GM18858 (cell line): ENCODE measurements at regions not wholly inside any gene's neighbourhood (a gene's known extent, or its start where the extent isn't known, plus 50 kb on each side); places are given as distances from the start of the nearest gene placed in this dataset.

Source experiments
- ATAC-seq: cut with Tn5 transposase; IDR thresholded peaks from one replicate; pipeline ENCODE4 v1.9.1; 2021; ENCODE audit not compliant: unreplicated experiment

- no peak for ATAC-seq
Observed at GRCh38 chr19:28224441-28224840, 988.5 kb downstream of the UQCRFS1 start.

- ATAC-seq: no peak
Observed at GRCh38 chr19:28221736-28222135, 991.2 kb downstream of the UQCRFS1 start.

- no peak for ATAC-seq
Observed at GRCh38 chr19:28218728-28219127, 994.2 kb downstream of the UQCRFS1 start.

- ATAC-seq: no peak
Observed at GRCh38 chr19:28217022-28217421, 995.9 kb downstream of the UQCRFS1 start.

- ATAC-seq: no peak
Observed at GRCh38 chr19:28213470-28214082, 999.4 kb downstream of the UQCRFS1 start.

DNA sequence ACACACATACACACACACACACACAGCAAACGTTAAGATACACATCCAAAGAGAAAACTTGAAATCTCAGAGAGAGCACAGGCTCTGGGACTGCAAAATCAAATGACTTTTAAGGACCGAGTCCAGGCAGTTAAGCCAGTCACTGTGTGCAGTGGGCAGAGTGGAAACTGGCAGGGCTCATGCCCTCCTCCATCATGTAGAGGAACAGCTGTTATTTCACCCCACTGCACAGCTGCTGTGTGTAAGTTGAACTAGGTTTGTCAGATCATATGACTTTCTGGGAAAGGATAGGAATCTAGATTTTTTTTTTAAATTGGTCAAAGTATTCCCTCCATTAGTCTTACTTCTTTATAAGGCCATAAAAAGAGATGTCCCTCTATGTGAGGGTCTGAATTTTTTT is 1002.1 kb downstream of the UQCRFS1 start:
- ATAC-seq: no peak

- no peak for ATAC-seq
Observed at GRCh38 chr19:28208745-28209144, 1004.2 kb downstream of the UQCRFS1 start.

DNA sequence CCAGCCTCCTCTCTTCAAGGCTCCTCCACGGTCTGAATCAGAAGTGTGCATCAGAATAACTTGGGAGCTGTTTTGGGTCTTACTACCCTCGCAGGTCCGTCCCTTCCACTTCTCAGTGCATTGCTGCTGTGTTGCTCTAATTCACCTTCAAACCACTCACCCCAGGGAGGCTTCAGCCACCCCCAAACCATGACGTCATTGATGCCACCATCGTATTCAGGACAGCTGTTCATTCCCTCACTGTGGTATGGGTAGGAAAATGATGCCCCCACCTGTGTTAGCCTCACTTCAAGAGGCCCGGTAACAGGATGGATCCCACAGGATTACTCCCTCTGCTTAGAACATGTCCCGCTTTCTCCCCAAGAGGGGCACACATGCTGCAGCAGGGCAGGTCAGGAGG is 1005.7 kb downstream of the UQCRFS1 start:
- no peak for ATAC-seq

DNA sequence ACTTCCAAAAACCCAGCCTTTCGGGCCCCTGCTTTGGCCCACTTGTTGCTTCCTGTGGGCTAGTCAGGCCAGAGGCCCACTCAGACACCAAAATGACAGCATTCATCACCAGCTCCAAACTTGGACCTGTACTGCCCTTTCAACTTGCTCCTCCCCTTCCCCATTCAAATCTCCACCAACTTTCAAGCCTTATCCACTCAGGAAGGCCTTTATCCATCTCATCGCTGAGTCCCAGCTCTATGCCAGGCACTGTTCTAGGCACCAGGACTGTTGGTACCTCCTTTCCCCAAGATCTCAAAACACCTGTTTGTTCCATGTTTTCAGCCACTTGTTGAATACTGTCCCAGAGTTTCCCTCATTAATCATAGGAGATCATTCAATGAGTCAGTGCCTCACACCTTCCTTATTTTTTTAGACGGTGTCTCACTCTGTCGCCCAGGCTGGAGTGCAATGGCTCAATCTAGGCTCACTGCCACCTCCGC is 1011.4 kb downstream of the UQCRFS1 start:
- ATAC-seq: no peak

- ATAC-seq: no peak
Observed at GRCh38 chr19:28199323-28199722, 1013.6 kb downstream of the UQCRFS1 start.

- no peak for ATAC-seq
Observed at GRCh38 chr19:28196961-28197360, 1016.0 kb downstream of the UQCRFS1 start.

DNA sequence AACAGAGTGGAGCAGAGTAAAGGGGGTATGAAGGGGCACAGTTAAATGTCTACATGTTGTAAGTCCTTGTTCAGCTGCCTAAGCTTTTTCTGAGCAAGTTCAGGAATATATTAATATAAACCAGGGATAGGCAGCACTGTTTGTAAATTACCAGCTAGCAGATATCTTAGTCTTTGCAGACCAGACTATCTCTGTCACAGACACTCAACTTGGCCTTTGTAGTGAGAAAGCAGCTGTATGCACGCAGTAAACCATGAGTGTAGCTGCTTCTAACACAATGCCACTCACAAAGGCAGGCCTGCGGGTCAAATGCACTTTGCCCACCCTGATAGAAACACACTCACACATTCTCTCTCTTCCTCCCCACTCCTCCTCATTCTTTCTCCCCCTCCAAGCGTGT is 1016.9 kb downstream of the UQCRFS1 start:
- ATAC-seq: no peak

- ATAC-seq: no peak
Observed at GRCh38 chr19:28185646-28186045, 1027.3 kb downstream of the UQCRFS1 start.

DNA sequence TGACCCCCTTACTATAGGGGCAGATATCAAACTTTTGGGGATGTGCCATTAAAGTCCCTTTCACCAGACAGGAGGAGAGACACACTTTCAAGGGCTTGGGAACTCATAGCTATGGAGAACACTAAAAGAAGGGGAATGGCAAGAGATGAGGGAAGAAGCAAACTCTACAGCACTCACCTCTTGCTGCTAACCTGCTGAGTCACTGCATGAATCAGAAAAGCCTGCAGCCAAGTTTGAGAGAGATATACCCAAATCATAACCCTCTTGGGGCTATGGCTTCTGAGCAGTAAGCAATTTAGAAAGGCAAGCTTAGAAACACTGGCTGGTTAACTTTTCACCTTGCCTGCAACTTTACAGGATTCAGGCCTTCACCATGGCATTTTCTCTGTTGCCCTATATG is 1028.0 kb downstream of the UQCRFS1 start:
- no peak for ATAC-seq

- no peak for ATAC-seq
Observed at GRCh38 chr19:28176193-28176592, 1036.8 kb downstream of the UQCRFS1 start.

GRCh38 chr19:28171983-28172382 is 1041.0 kb downstream of the UQCRFS1 start:
- ATAC-seq: no peak

- no peak for ATAC-seq
Observed at GRCh38 chr19:28170066-28170465, 1042.9 kb downstream of the UQCRFS1 start.

DNA sequence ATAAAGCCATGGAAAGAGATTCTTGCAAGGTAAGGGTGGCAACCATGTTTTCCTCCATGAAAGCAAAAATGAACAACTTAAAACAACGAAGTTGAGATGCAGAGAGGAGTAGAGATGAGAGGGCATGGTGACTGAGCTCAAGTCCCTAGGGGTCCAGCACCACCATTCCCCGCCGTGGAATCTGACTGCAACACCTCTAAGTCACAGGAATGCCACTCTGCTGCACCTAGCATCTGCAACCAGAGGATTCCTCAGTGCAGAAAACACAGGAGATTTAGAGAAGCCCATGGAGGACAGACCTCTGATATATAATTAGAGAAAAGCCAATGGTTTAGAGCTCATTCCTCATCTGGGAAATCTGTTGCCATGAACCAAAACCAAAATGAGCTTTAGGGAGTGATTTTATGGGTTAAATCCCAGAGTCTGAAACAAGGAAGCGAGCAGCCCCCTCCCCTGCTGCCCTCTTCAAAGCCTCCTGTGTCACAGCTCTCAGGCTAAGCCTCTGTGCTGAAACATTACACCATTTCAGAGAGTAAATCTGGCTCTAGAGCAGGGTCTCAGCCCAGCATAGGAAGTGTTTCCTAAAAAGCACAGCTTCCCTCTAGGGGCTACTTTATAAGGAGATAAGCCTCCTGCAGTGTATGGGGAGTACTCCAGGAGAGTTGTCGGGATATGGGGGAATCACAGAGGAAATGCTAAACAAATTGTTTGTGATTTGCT is 1043.6 kb downstream of the UQCRFS1 start:
- no peak for ATAC-seq

GRCh38 chr19:28168557-28168956 is 1044.4 kb downstream of the UQCRFS1 start:
- no peak for ATAC-seq

DNA sequence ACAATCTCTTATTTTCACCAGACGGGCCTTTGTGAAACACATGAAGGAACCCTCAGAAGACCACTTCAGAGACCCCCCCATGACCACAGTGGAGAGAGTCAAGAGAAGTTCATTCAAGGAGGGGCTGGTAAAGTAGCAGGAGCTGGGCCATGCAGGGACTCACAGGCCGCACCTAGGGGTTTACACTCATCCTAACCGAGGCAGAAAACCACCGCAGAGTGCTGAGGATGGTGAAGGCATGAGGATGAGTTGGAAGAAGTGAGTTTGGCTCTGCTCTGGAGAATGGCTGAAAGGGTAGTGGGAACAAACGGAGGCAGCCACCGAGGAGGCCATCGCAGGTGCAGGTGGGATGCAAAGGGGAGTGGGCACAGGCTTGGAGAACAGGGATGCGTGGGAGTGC is 1046.9 kb downstream of the UQCRFS1 start:
- ATAC-seq: no peak

- no peak for ATAC-seq
Observed at GRCh38 chr19:28164214-28164613, 1048.7 kb downstream of the UQCRFS1 start.

DNA sequence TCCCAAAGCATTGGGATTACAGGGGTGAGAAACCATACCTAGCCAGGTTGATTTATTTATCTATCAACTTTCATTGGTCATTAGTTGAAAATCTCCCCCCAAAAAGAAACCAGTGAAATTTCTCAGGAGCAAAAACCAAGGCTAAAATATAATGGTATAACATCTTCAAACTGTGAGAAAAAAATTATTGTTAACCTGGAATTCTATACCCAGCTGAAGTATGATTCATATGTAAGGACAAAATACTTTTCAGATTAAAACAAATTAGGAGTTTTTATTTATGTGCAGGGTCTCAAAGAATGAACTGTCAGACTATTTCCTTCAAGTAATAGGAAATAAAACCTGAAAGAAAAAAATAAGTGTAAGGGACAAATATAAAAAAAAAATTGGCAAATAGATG is 1053.9 kb downstream of the UQCRFS1 start:
- ATAC-seq: no peak

- no peak for ATAC-seq
Observed at GRCh38 chr19:28155265-28155664, 1057.7 kb downstream of the UQCRFS1 start.
